IMR-90 (cell line): ENCODE measurements at regions not wholly inside any gene's neighbourhood (a gene's known extent, or its start where the extent isn't known, plus 50 kb on each side); places are given as distances from the start of the nearest gene placed in this dataset.

Experiments used
- ATAC-seq: fragments of 200-7000 bp; cut with Tn5 transposase; 2 replicates; pipeline ENCODE4 v1.9.1; 2020; ENCODE audit warnings: low read depth, mild to moderate bottlenecking, moderate library complexity
- BruUV-seq: library from RNA; stranded (reverse); fragments of 400-500 nt; replicated peaks from 2 replicates; lab custom pipeline; 2021; lab: Mats Ljungman, UMichigan
- CTCF ChIA-PET: fragments of 300-600 bp; formaldehyde crosslinking; extraction: SDS; loops from one replicate; lab custom pipeline; 2021; ENCODE audit warnings: antibody characterized with exemption; lab: Yijun Ruan, JAX
- POLR2A ChIA-PET: fragments of 300-600 bp; sonication (Branson Sonifier 250); formaldehyde crosslinking; loops from one replicate; lab custom pipeline; 2022; ENCODE audit warnings: antibody characterized with exemption; ENCODE audit not compliant: unreplicated experiment; lab: Charles Lee
- DNase-seq: peaks from one replicate; pipeline ENCODE4 v3.0.0; 2013
- H2AFZ ChIP-seq: replicated peaks from 2 replicates; pipeline ENCODE3; 2013; ENCODE audit warnings: low read length, mild to moderate bottlenecking; ENCODE audit not compliant: poor library complexity
- H2AK5ac ChIP-seq: 2 replicates; pipeline ENCODE4 v1.6.1; 2013; ENCODE audit warnings: low read depth, low read length, inconsistent platforms
- H2AK9ac ChIP-seq: replicated peaks from 2 replicates; pipeline ENCODE3; 2013; ENCODE audit warnings: mild to moderate bottlenecking, low read depth, low read length, moderate library complexity; ENCODE audit not compliant: poor library complexity
- H2BK120ac ChIP-seq: 2 replicates; pipeline ENCODE4 v1.6.1; 2013; ENCODE audit warnings: low read depth, low read length, inconsistent platforms
- H2BK15ac ChIP-seq: 3 replicates; pipeline ENCODE4 v1.6.1; 2013; ENCODE audit warnings: low read depth, low read length, inconsistent platforms
- H2BK20ac ChIP-seq: 2 replicates; pipeline ENCODE4 v1.6.1; 2013; ENCODE audit warnings: low read depth, mild to moderate bottlenecking, inconsistent platforms, low read length, moderate library complexity
- H2BK5ac ChIP-seq: 2 replicates; pipeline ENCODE4 v1.6.1; 2013; ENCODE audit warnings: mild to moderate bottlenecking, low read depth, low read length, inconsistent platforms; ENCODE audit not compliant: poor library complexity, severe bottlenecking
- H3K14ac ChIP-seq: replicated peaks from 2 replicates; pipeline ENCODE4 v1.6.1; 2013; ENCODE audit warnings: low read depth, low read length, inconsistent platforms
- H3K18ac ChIP-seq: 2 replicates; pipeline ENCODE4 v1.6.1; 2013; ENCODE audit warnings: low read depth, low read length, control low read depth
- H3K23ac ChIP-seq: 2 replicates; pipeline ENCODE4 v1.6.1; 2013; ENCODE audit warnings: low read depth, low read length, inconsistent platforms
- H3K27ac ChIP-seq: 2 replicates; pipeline ENCODE4 v1.5.1; 2013; ENCODE audit warnings: mild to moderate bottlenecking, control low read depth, low read length; ENCODE audit not compliant: insufficient read depth
- H3K27me3 ChIP-seq: 2 replicates; pipeline ENCODE4 v1.6.1; 2013; ENCODE audit warnings: low read length; ENCODE audit not compliant: control insufficient read depth, insufficient read depth
- H3K36me3 ChIP-seq: 2 replicates; pipeline ENCODE4 v1.6.1; 2013; ENCODE audit warnings: low read length, mixed read lengths; ENCODE audit not compliant: control insufficient read depth, insufficient read depth
- H3K4ac ChIP-seq: 2 replicates; pipeline ENCODE4 v1.6.1; 2013; ENCODE audit warnings: low read depth, low read length, inconsistent platforms
- H3K4me1 ChIP-seq: 2 replicates; pipeline ENCODE4 v1.6.1; 2013; ENCODE audit warnings: low read length, mixed read lengths; ENCODE audit not compliant: control insufficient read depth, insufficient read depth
- H3K4me2 ChIP-seq: 2 replicates; pipeline ENCODE4 v1.6.1; 2013; ENCODE audit warnings: low read depth, mild to moderate bottlenecking, control low read depth, low read length, moderate library complexity
- H3K4me3 ChIP-seq: 2 replicates; pipeline ENCODE4 v1.5.1; 2013; ENCODE audit warnings: low read depth, mild to moderate bottlenecking, control low read depth, low read length, moderate library complexity; ENCODE audit not compliant: insufficient read depth
- H3K56ac ChIP-seq: 2 replicates; pipeline ENCODE4 v1.6.1; 2013; ENCODE audit warnings: low read length, inconsistent platforms; ENCODE audit not compliant: insufficient read depth; ENCODE audit errors: extremely low read depth
- H3K79me1 ChIP-seq, 2 experiments: 2 replicates each; pipeline ENCODE4 v1.6.1; 2013; ENCODE audit warnings: low read length in 2 of 2, inconsistent platforms in 1 of 2, low read depth in 1 of 2
- H3K9ac ChIP-seq: 2 replicates; pipeline ENCODE4 v1.6.1; 2013; ENCODE audit warnings: low read depth, low read length, control low read depth
- H3K9me1 ChIP-seq: 2 replicates; pipeline ENCODE4 v1.6.1; 2013; ENCODE audit warnings: low read length, inconsistent platforms; ENCODE audit not compliant: insufficient read depth
- H3K9me3 ChIP-seq: 2 replicates; pipeline ENCODE4 v1.6.1; 2013; ENCODE audit warnings: low read length; ENCODE audit not compliant: control insufficient read depth, insufficient read depth
- H4K20me1 ChIP-seq: 2 replicates; pipeline ENCODE4 v1.6.1; 2013; ENCODE audit warnings: low read length, inconsistent platforms; ENCODE audit not compliant: insufficient read depth
- H4K5ac ChIP-seq: 2 replicates; pipeline ENCODE4 v1.6.1; 2013; ENCODE audit warnings: mild to moderate bottlenecking, low read depth, low read length, control low read depth
- H4K8ac ChIP-seq, 2 experiments: 2 replicates each; pipeline ENCODE4 v1.6.1; 2013; ENCODE audit warnings: low read depth in 2 of 2, low read length in 2 of 2, control low read depth in 1 of 2, inconsistent platforms in 1 of 2
- H4K91ac ChIP-seq: 2 replicates; pipeline ENCODE4 v1.6.1; 2013; ENCODE audit warnings: low read depth, low read length, inconsistent platforms; ENCODE audit not compliant: insufficient read depth
- BHLHE40 ChIP-seq: fragments of 150-350 bp; IDR thresholded peaks from 2 replicates; pipeline ENCODE4 v1.6.1; 2016; ENCODE audit warnings: mild to moderate bottlenecking, low read depth, low read length
- CEBPB ChIP-seq: IDR thresholded peaks from 2 replicates; pipeline ENCODE4 v1.6.1; 2012; ENCODE audit warnings: low read depth, low read length, improper control_type of control experiment
- CHD1 ChIP-seq: IDR thresholded peaks from 2 replicates; pipeline ENCODE4 v1.6.1; 2012; ENCODE audit warnings: low read depth, low read length, improper control_type of control experiment
- CTCF ChIP-seq: conservative IDR thresholded peaks from 2 replicates; pipeline ENCODE4 v1.5.1; 2012; ENCODE audit warnings: mild to moderate bottlenecking, low read depth, low read length, improper control_type of control experiment
- ELK1 ChIP-seq: fragments of 150-350 bp; IDR thresholded peaks from 2 replicates; pipeline ENCODE4 v1.6.1; 2016; ENCODE audit warnings: low read depth, mild to moderate bottlenecking, low read length, moderate library complexity, borderline replicate concordance
- FOS ChIP-seq: fragments of 150-350 bp; IDR thresholded peaks from 2 replicates; pipeline ENCODE4 v1.6.1; 2016; ENCODE audit warnings: low read depth, low read length
- MAFK ChIP-seq: IDR thresholded peaks from 2 replicates; pipeline ENCODE4 v1.6.1; 2012; ENCODE audit warnings: low read depth, low read length, improper control_type of control experiment
- MAZ ChIP-seq: IDR thresholded peaks from 2 replicates; pipeline ENCODE4 v1.6.1; 2012; ENCODE audit warnings: low read depth, mild to moderate bottlenecking, low read length, improper control_type of control experiment, moderate library complexity, borderline replicate concordance
- MXI1 ChIP-seq: IDR thresholded peaks from 2 replicates; pipeline ENCODE4 v1.6.1; 2012; ENCODE audit warnings: low read depth, mild to moderate bottlenecking, low read length, moderate library complexity, borderline replicate concordance
- NFE2L2 ChIP-seq: fragments of 150-350 bp; IDR thresholded peaks from 2 replicates; pipeline ENCODE4 v1.6.1; 2016; ENCODE audit warnings: low read depth, mild to moderate bottlenecking, low read length
- POLR2A ChIP-seq: IDR thresholded peaks from 2 replicates; pipeline ENCODE4 v1.6.1; 2012; ENCODE audit warnings: mild to moderate bottlenecking, low read depth, low read length
- RAD21 ChIP-seq: IDR thresholded peaks from 2 replicates; pipeline ENCODE4 v1.6.1; 2012; ENCODE audit warnings: low read length, improper control_type of control experiment
- RCOR1 ChIP-seq: IDR thresholded peaks from 2 replicates; pipeline ENCODE4 v1.6.1; 2012; ENCODE audit warnings: mild to moderate bottlenecking, low read length, improper control_type of control experiment; ENCODE audit not compliant: insufficient replicate concordance
- RFX5 ChIP-seq: IDR thresholded peaks from 2 replicates; pipeline ENCODE4 v1.8.0; 2012; ENCODE audit warnings: low read depth, mild to moderate bottlenecking, low read length, moderate library complexity
- SMC3 ChIP-seq: fragments of 150-350 bp; IDR thresholded peaks from 2 replicates; pipeline ENCODE4 v1.6.1; 2016; ENCODE audit warnings: low read depth, mild to moderate bottlenecking, antibody characterized with exemption, low read length, moderate library complexity
- USF2 ChIP-seq: fragments of 150-350 bp; IDR thresholded peaks from 2 replicates; pipeline ENCODE4 v1.6.1; 2017; ENCODE audit warnings: mild to moderate bottlenecking, antibody characterized with exemption, low read length, low read depth
- WGBS, 2 experiments: methylation state at CpG; one replicate each; pipeline versions ENCODE4 v1.1.5 to v1.1.7; 2013; ENCODE audit warnings: missing lambda C conversion rate in 2 of 2; ENCODE audit not compliant: insufficient read length in 1 of 2; ENCODE audit errors: extremely low coverage in 2 of 2; 5-methylcytosine and 5-hydroxymethylcytosine counted together
- dilution Hi-C: fragments of 300-500 bp; cut with HindIII; formaldehyde crosslinking; loops from one replicate; pipeline ENCODE4 v1.14.3; 2018; ENCODE audit warnings: low sequenced_read_pairs; ENCODE audit not compliant: unreplicated experiment
- in situ Hi-C: fragments of 300-500 bp; cut with MboI; formaldehyde crosslinking; loops from 3 replicates; pipeline ENCODE4 v1.14.3; 2019; ENCODE audit warnings: low sequenced_read_pairs, inconsistent platforms, mixed read lengths
- intact Hi-C: fragments of 100-400 bp; cut with micrococcal nuclease; formaldehyde crosslinking; loops from 2 replicates; pipeline ENCODE4 v1.10.0; 2022

- no peaks in the 10 kb centered on the region for H3K27me3 ChIP-seq
- H3K9ac ChIP-seq: no peak overlapping the region
- H2BK15ac ChIP-seq: no peak overlapping the region
- H3K23ac ChIP-seq: no peak overlapping the region
- H4K8ac ChIP-seq: no peak overlapping the region
- H2BK120ac ChIP-seq: no peak overlapping the region
- no peak for DNase-seq
- no peak overlapping the region for H3K4me3 ChIP-seq
- no peaks in the 10 kb centered on the region for H3K79me1 ChIP-seq
- WGBS, 2 experiments: no CpG with 5 or more reads among the region's 4 CpGs
- H4K5ac ChIP-seq: no peak overlapping the region
- no peak for TF ChIP-seq SMC3
- no peak for TF ChIP-seq RAD21
- TF ChIP-seq ELK1: no peak
- no peak for TF ChIP-seq BHLHE40
- no peak for TF ChIP-seq CEBPB
- TF ChIP-seq RFX5: no peak
- TF ChIP-seq FOS: no peak
- TF ChIP-seq MXI1: no peak
- TF ChIP-seq CHD1: no peak
- TF ChIP-seq RCOR1: no peak
- TF ChIP-seq USF2: no peak
- TF ChIP-seq MAZ: no peak
- TF ChIP-seq NFE2L2: no peak
- TF ChIP-seq POLR2A: no peak
- no peak for TF ChIP-seq MAFK
- no peak for TF ChIP-seq CTCF
- H3K36me3 ChIP-seq: no peaks in the 10 kb centered on the region
- ChIA-PET CTCF (interaction anchor here (0.7 kb wide), 1 partner anchor 130 kb away, joined by 3 read pairs; no protein-coding TSS in a partner anchor), POLR2A (no interaction called here)
- no peak overlapping the region for H3K4me2 ChIP-seq
- H3K9me1 ChIP-seq: peaks cover 4% of the 10 kb centered on the region
- H2BK20ac ChIP-seq: no peak overlapping the region
- H3K18ac ChIP-seq: peak overlapping the region; percentile 52; the same call in 1 of the 2 replicates
- H3K27ac ChIP-seq: no peak overlapping the region
- no TSS peak for BruUV-seq
- H2AK5ac ChIP-seq: no peak overlapping the region
- in situ Hi-C loops (no loop called here), intact Hi-C loops (no loop called here), dilution Hi-C loops (no loop called here)
- no peak overlapping the region for H3K14ac ChIP-seq
- no peak for ATAC-seq
- no peaks in the 10 kb centered on the region for H4K20me1 ChIP-seq
- no peak overlapping the region for H3K56ac ChIP-seq
- H2AK9ac ChIP-seq: no peak overlapping the region
- H3K9me3 ChIP-seq: no peaks in the 10 kb centered on the region
- H3K4ac ChIP-seq: 0 out of 2 replicates have a peak overlapping the region, but pooled peaks have one; percentile 29
- H4K91ac ChIP-seq: no peak overlapping the region
- H3K4me1 ChIP-seq: peaks cover 8% of the 10 kb centered on the region
- no peak overlapping the region for H2AFZ ChIP-seq
- no peak overlapping the region for H2BK5ac ChIP-seq
These were observed 52.8 kb upstream of the COL24A1 start for GRCh38 chr1:86209346-86209745.
